ENCODE measurements at regions not wholly inside any gene's neighbourhood (a gene's known extent, or its start where the extent isn't known, plus 50 kb on each side); places are given as distances from the start of the nearest gene placed in this dataset.

GRCh38 chr11:16460508-16460907 lies 104.2 kb upstream of the SOX6 start:
- Histone ChIP-seq H3K27me3 (ENCODE audit: control insufficient read depth, insufficient read depth, low read length) (no peaks in the 10 kb centered on the region), H3K4me1 (ENCODE audit: control insufficient read depth, insufficient read depth, low read length) (no peaks in the 10 kb centered on the region), H3K4me3 (ENCODE audit: low read depth in 2 of 2, low read length in 2 of 2) (no peak overlapping the region), H3K9me3 (ENCODE audit: control insufficient read depth, insufficient read depth, low read depth, low read length) (no peaks in the 10 kb centered on the region), H3K27ac (ENCODE audit: low read length) (no peak overlapping the region), H3K36me3 (ENCODE audit: control insufficient read depth, insufficient read depth, low read length) (no peaks in the 10 kb centered on the region)
- BruUV-seq (replicated peaks) = no TSS peak
- intact Hi-C loops (cut with micrococcal nuclease; ENCODE audit: unreplicated experiment) = no loop called here
- ChIA-PET POLR2A (no interaction called here), CTCF (no interaction called here)
- TF ChIP-seq TCF7L2 (IDR thresholded peaks at IDR 0.05; ENCODE audit: low read depth, low read length) = no peak
- TF ChIP-seq SIN3A (IDR thresholded peaks at IDR 0.05; ENCODE audit: borderline replicate concordance, insufficient read depth, low read depth, low read length) = no peak
- in situ Hi-C loops (cut with HindIII; ENCODE audit: low pct_unique_long_range_greater_than_20kb, low sequenced_read_pairs) = no loop called here
- no peak for DNase-seq (ENCODE audit: low read depth, low spot score)
- ATAC-seq = no peak

DNA sequence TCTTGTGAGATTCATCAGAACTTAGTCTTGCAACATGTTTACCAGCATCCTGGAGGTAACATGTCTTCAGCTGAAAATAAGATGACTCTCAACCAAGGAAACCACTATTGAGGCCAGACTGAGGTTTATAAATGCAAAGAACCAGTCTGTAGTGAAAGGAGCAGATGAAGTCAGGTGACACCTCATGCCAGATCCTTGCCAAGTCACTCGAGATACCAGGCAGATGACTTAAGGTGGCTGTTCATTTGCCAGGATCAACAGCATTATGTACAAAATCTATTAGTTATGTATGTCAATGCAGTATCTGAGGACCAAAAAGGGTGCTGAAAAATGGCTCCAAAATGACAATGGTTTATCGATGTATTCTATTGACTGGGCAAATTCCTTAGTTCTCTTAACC lies 100.0 kb upstream of the SOX6 start:
- no TSS peak for BruUV-seq (replicated peaks)
- ChIA-PET CTCF (no interaction called here), POLR2A (no interaction called here)
- no peaks in the 10 kb centered on the region for H3K27me3 ChIP-seq (ENCODE audit: control insufficient read depth, insufficient read depth, low read length)
- H3K36me3 ChIP-seq (ENCODE audit: control insufficient read depth, insufficient read depth, low read length) = no peaks in the 10 kb centered on the region
- no peaks in the 10 kb centered on the region for H3K4me1 ChIP-seq (ENCODE audit: control insufficient read depth, insufficient read depth, low read length)
- ATAC-seq = no peak
- intact Hi-C loops (cut with micrococcal nuclease; ENCODE audit: unreplicated experiment) (no loop called here), in situ Hi-C loops (cut with HindIII; ENCODE audit: low pct_unique_long_range_greater_than_20kb, low sequenced_read_pairs) (no loop called here)
- no peak for DNase-seq (ENCODE audit: low read depth, low spot score)
- no peak overlapping the region for H3K27ac ChIP-seq (ENCODE audit: low read length)
- no peaks in the 10 kb centered on the region for H3K9me3 ChIP-seq (ENCODE audit: control insufficient read depth, insufficient read depth, low read depth, low read length)
- H3K4me3 ChIP-seq (ENCODE audit: low read depth in 2 of 2, low read length in 2 of 2) = no peak overlapping the region
- TF ChIP-seq SIN3A (IDR thresholded peaks at IDR 0.05; ENCODE audit: borderline replicate concordance, insufficient read depth, low read depth, low read length) = no peak
- TF ChIP-seq POLR2AphosphoS5 (IDR thresholded peaks at IDR 0.05; ENCODE audit: low read depth, low read length) = no peak
- no peak for TF ChIP-seq TCF7L2 (IDR thresholded peaks at IDR 0.05; ENCODE audit: low read depth, low read length)
- no peak for TF ChIP-seq CTCF (IDR thresholded peaks at IDR 0.05)
- TF ChIP-seq, protein P1, sequence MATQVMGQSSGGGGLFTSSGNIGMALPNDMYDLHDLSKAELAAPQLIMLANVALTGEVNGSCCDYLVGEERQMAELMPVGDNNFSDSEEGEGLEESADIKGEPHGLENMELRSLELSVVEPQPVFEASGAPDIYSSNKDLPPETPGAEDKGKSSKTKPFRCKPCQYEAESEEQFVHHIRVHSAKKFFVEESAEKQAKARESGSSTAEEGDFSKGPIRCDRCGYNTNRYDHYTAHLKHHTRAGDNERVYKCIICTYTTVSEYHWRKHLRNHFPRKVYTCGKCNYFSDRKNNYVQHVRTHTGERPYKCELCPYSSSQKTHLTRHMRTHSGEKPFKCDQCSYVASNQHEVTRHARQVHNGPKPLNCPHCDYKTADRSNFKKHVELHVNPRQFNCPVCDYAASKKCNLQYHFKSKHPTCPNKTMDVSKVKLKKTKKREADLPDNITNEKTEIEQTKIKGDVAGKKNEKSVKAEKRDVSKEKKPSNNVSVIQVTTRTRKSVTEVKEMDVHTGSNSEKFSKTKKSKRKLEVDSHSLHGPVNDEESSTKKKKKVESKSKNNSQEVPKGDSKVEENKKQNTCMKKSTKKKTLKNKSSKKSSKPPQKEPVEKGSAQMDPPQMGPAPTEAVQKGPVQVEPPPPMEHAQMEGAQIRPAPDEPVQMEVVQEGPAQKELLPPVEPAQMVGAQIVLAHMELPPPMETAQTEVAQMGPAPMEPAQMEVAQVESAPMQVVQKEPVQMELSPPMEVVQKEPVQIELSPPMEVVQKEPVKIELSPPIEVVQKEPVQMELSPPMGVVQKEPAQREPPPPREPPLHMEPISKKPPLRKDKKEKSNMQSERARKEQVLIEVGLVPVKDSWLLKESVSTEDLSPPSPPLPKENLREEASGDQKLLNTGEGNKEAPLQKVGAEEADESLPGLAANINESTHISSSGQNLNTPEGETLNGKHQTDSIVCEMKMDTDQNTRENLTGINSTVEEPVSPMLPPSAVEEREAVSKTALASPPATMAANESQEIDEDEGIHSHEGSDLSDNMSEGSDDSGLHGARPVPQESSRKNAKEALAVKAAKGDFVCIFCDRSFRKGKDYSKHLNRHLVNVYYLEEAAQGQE (IDR thresholded peaks at IDR 0.05; ENCODE audit: insufficient read depth in 1 of 2, low read depth in 2 of 2, low read length in 1 of 2) = no peak

DNA sequence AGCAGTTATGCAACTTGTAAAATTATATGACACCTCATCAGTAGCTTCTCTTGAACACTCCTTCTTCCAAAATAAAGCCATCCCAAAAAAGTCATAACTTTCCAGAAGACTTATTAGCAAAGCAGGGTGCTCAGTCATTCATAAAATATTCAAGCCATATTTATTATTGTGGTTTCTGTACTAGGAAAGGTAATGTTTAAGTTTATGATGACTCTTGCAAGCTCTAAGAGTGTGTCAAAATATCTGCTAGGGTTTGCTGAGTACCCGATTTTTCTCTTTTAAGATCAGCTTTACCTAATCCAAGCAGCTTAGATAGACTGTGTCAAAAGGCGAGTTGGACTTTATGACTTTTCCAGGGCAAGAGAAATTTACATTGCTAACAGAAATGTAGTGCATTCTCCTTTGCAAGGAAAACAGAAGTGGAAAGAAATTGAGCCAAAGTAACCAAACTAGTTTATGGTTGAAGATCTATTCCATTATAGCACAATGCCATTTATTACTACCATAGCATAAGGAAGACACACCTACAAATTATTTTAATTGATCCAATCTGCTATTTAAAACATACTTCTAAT lies 98.0 kb upstream of the SOX6 start:
- ATAC-seq (no peak), DNase-seq (ENCODE audit: low read depth, low spot score) (no peak)
- TF ChIP-seq CTCF (IDR thresholded peaks at IDR 0.05) (no peak), SIN3A (IDR thresholded peaks at IDR 0.05; ENCODE audit: borderline replicate concordance, insufficient read depth, low read depth, low read length) (no peak), POLR2AphosphoS5 (IDR thresholded peaks at IDR 0.05; ENCODE audit: low read depth, low read length) (no peak), TCF7L2 (IDR thresholded peaks at IDR 0.05; ENCODE audit: low read depth, low read length) (no peak)
- TF ChIP-seq, protein P1 (IDR thresholded peaks at IDR 0.05; ENCODE audit: insufficient read depth in 1 of 2, low read depth in 2 of 2, low read length in 1 of 2) = no peak
- in situ Hi-C loops (cut with HindIII; ENCODE audit: low pct_unique_long_range_greater_than_20kb, low sequenced_read_pairs) (no loop called here), intact Hi-C loops (cut with micrococcal nuclease; ENCODE audit: unreplicated experiment) (no loop called here)
- ChIA-PET CTCF (no interaction called here), POLR2A (no interaction called here)
- H3K27ac ChIP-seq (ENCODE audit: low read length) = no peak overlapping the region
- H3K9me3 ChIP-seq (ENCODE audit: control insufficient read depth, insufficient read depth, low read depth, low read length) = no peaks in the 10 kb centered on the region
- no peaks in the 10 kb centered on the region for H3K27me3 ChIP-seq (ENCODE audit: control insufficient read depth, insufficient read depth, low read length)
- H3K4me3 ChIP-seq (ENCODE audit: low read depth in 2 of 2, low read length in 2 of 2) = no peak overlapping the region
- no TSS peak for BruUV-seq (replicated peaks)
- no peaks in the 10 kb centered on the region for H3K4me1 ChIP-seq (ENCODE audit: control insufficient read depth, insufficient read depth, low read length)
- no peaks in the 10 kb centered on the region for H3K36me3 ChIP-seq (ENCODE audit: control insufficient read depth, insufficient read depth, low read length)
